K562 (cell line): ENCODE measurements at regions not wholly inside any gene's neighbourhood (a gene's known extent, or its start where the extent isn't known, plus 50 kb on each side); places are given as distances from the start of the nearest gene placed in this dataset.

ENCODE experiments used
- CCAR2 ChIP-seq: fragments of 200-400 bp; formaldehyde crosslinking; IDR thresholded peaks from 2 replicates; pipeline ENCODE4 v1.6.1; 2017; ENCODE audit warnings: mild to moderate bottlenecking, low read depth, low read length
- CHD2 ChIP-seq: IDR thresholded peaks from 2 replicates; pipeline ENCODE4 v1.6.1; 2011; ENCODE audit warnings: low read depth, low read length
- E2F1 ChIP-seq: sonication (generic); formaldehyde crosslinking; IDR thresholded peaks from 2 replicates; pipeline ENCODE4 v1.8.1; 2023; ENCODE audit warnings: mild to moderate bottlenecking, missing genetic modification reagents, moderate library complexity
- ESRRB ChIP-seq: fragments of 250-450 bp; sonication (Bioruptor Pico); IDR thresholded peaks from 2 replicates; pipeline ENCODE4 v1.5.0; 2020; ENCODE audit warnings: mild to moderate bottlenecking, moderate library complexity, borderline replicate concordance
- GABPB2 ChIP-seq: fragments of 250-450 bp; sonication (Bioruptor Pico); conservative IDR thresholded peaks from 2 replicates; pipeline ENCODE4 v1.5.1; 2021; ENCODE audit warnings: mild to moderate bottlenecking
- GATAD2B ChIP-seq: fragments of 450-650 bp; IDR thresholded peaks from 2 replicates; pipeline ENCODE4 v1.6.1; 2017; ENCODE audit warnings: mild to moderate bottlenecking, borderline replicate concordance
- IRF9 ChIP-seq: fragments of 450-650 bp; IDR thresholded peaks from 2 replicates; pipeline ENCODE4 v1.6.1; 2016; ENCODE audit warnings: missing biosample characterization, missing genetic modification characterization
- KDM4B ChIP-seq, 2 experiments: fragments of 450-650 bp in 1 of 2; sonication (generic) in 1 of 2; IDR thresholded peaks; 2 replicates each; pipeline ENCODE4 v1.6.1; 2016 to 2017; ENCODE audit warnings: borderline replicate concordance in 2 of 2, antibody characterized with exemption in 1 of 2, low read depth in 1 of 2, mild to moderate bottlenecking in 1 of 2
- MAX ChIP-seq: sonication (generic); formaldehyde crosslinking; IDR thresholded peaks from 2 replicates; pipeline ENCODE4 v1.9.0; 2022; ENCODE audit warnings: mild to moderate bottlenecking, missing genetic modification reagents
- MEIS2 ChIP-seq: fragments of 450-650 bp; IDR thresholded peaks from 2 replicates; pipeline ENCODE4 v1.6.1; 2014; ENCODE audit warnings: mild to moderate bottlenecking; ENCODE audit not compliant: partially characterized antibody
- MYNN ChIP-seq, 2 experiments: sonication (generic); formaldehyde crosslinking in 1 of 2; IDR thresholded peaks; 2 replicates each; pipeline versions ENCODE4 v1.5.0 to v1.6.1; 2016 to 2020; ENCODE audit warnings: antibody characterized with exemption in 1 of 2, missing genetic modification reagents in 1 of 2
- NFE2 ChIP-seq: IDR thresholded peaks from 2 replicates; pipeline ENCODE4 v1.6.1; 2014; ENCODE audit warnings: antibody characterized with exemption, low read depth
- PRMT5 ChIP-seq: sonication (generic); formaldehyde crosslinking; IDR thresholded peaks from 2 replicates; pipeline ENCODE4 v1.5.0; 2020; ENCODE audit warnings: missing genetic modification reagents
- PYGO2 ChIP-seq: fragments of 450-650 bp; IDR thresholded peaks from 2 replicates; pipeline ENCODE4 v1.6.1; 2016; ENCODE audit warnings: mild to moderate bottlenecking, missing genetic modification characterization, moderate library complexity, missing compliant biosample characterization
- SMARCE1 ChIP-seq: fragments of 450-650 bp; IDR thresholded peaks from 2 replicates; pipeline ENCODE4 v1.7.1; 2016; ENCODE audit warnings: mild to moderate bottlenecking
- TBL1XR1 ChIP-seq, 2 experiments: IDR thresholded peaks; 2 replicates each; pipeline ENCODE4 v1.6.1; 2012; ENCODE audit warnings: improper control_type of control experiment in 2 of 2, low read length in 2 of 2, mild to moderate bottlenecking in 1 of 2
- VEZF1 ChIP-seq: fragments of 200-800 bp; sonication (Bioruptor generic); IDR thresholded peaks from 2 replicates; pipeline ENCODE4 v1.6.1; 2017; ENCODE audit warnings: missing genetic modification characterization, missing compliant biosample characterization
- XRCC5 ChIP-seq: fragments of 200-400 bp; formaldehyde crosslinking; IDR thresholded peaks from 2 replicates; pipeline ENCODE4 v1.6.1; 2017; ENCODE audit warnings: low read depth, mild to moderate bottlenecking, low read length
- ZBTB17 ChIP-seq: fragments of 450-650 bp; formaldehyde crosslinking; IDR thresholded peaks from 2 replicates; pipeline ENCODE4 v1.4.0; 2020; ENCODE audit warnings: mild to moderate bottlenecking
- ZC3H8 ChIP-seq: fragments of 450-650 bp; IDR thresholded peaks from 2 replicates; pipeline ENCODE4 v1.6.1; 2017
- ZNF280B ChIP-seq: fragments of 250-450 bp; sonication (Bioruptor Pico); IDR thresholded peaks from 2 replicates; pipeline ENCODE4 v1.5.1; 2021; ENCODE audit warnings: mild to moderate bottlenecking
- ZNF316 ChIP-seq: fragments of 450-650 bp; IDR thresholded peaks from 2 replicates; pipeline ENCODE4 v1.6.1; 2016
- ZNF512 ChIP-seq: IDR thresholded peaks from 2 replicates; pipeline ENCODE4 v1.6.1; 2016; ENCODE audit warnings: missing genetic modification characterization, missing compliant biosample characterization
- ZNF780A ChIP-seq: fragments of 250-450 bp; sonication (Bioruptor Pico); IDR thresholded peaks from 2 replicates; pipeline ENCODE4 v1.5.0; 2021; ENCODE audit warnings: mild to moderate bottlenecking

- TF ChIP-seq ZNF780A (CRISPR knock-in tag) (no peak), GATAD2B (no peak), TBL1XR1 (IDR thresholded peaks at IDR 0.05; ENCODE audit: low read length in 2 of 2) (no peak), XRCC5 (0 out of 2 replicates have a peak, but pooled peaks have one; percentile 18), MAX (CRISPR knock-in tag) (no peak), CCAR2 (no peak), ZBTB17 (CRISPR knock-in tag) (no peak), PRMT5 (CRISPR knock-in tag) (no peak), CHD2 (no peak), ZNF316 (no peak), NFE2 (peak; percentile 43), SMARCE1 (peak; percentile 71), KDM4B (IDR thresholded peaks at IDR 0.05; ENCODE audit: borderline replicate concordance in 2 of 2, low read depth in 1 of 2) (peak in 1 of 2 experiments; percentile 54; a peak in 1 of 4 replicates), ZNF280B (no peak), ZC3H8 (no peak), E2F1 (CRISPR knock-in tag) (0 out of 2 replicates have a peak, but pooled peaks have one; percentile 24), GABPB2 (no peak), PYGO2 (tag) (no peak), VEZF1 (no peak), IRF9 (tag) (no peak), ESRRB (CRISPR knock-in tag) (no peak), MEIS2 (no peak), MYNN (IDR thresholded peaks at IDR 0.05) (0 out of 2 replicates have a peak, but pooled peaks have one; percentile 32), MYNN (CRISPR knock-in tag; IDR thresholded peaks at IDR 0.05) (no peak), ZNF512 (tag) (no peak)
Measured at GRCh38 chr1:166730299-166730888, 108.9 kb upstream of the POGK start (continued).
